Endometrium (tissue), 2 donors: ENCODE measurements at regions not wholly inside any gene's neighbourhood (a gene's known extent, or its start where the extent isn't known, plus 50 kb on each side); places are given as distances from the start of the nearest gene placed in this dataset.
"Not testable (repeated sequence)": the region's sequence is repeated elsewhere in the genome, so short reads cannot be mapped to it uniquely, and the experiment has no call there.

Experiments used
- FAIRE-seq: peaks from 2 replicates; lab custom pipeline; 2012; peaks lifted over from hg19 to GRCh38; lab: Jason Lieb, UNC
- donor health status: control.
- donor health status: control.

- FAIRE-seq: no peak
Measured at GRCh38 chr13:46498650-46499049, 54.3 kb upstream of the LRCH1 start.

- FAIRE-seq: no peak
Measured at GRCh38 chr13:46496086-46496485, 56.9 kb upstream of the LRCH1 start.

- FAIRE-seq: peak; percentile 72
Measured at GRCh38 chr13:46495651-46496050, 57.3 kb upstream of the LRCH1 start.

- FAIRE-seq: no peak
Measured at GRCh38 chr13:46495066-46495465, 57.9 kb upstream of the LRCH1 start.

GRCh38 chr13:46492946-46493345 is 60.0 kb upstream of the LRCH1 start:
- peak; percentile 96 for FAIRE-seq

GRCh38 chr13:46491641-46492040 is 61.3 kb upstream of the LRCH1 start:
- FAIRE-seq: no peak

- FAIRE-seq: peak; percentile 4
Measured at GRCh38 chr13:46490713-46491112, 62.3 kb upstream of the LRCH1 start.

GRCh38 chr13:46490129-46490528 is 62.8 kb upstream of the LRCH1 start:
- no peak for FAIRE-seq

GRCh38 chr13:46489586-46490023 is 63.4 kb upstream of the LRCH1 start:
- no peak for FAIRE-seq

- FAIRE-seq: no peak
Measured at GRCh38 chr13:46487748-46488147, 65.2 kb upstream of the LRCH1 start.

GRCh38 chr13:46486270-46486669 is 66.7 kb upstream of the LRCH1 start:
- no peak for FAIRE-seq

GRCh38 chr13:46484561-46484960 is 68.4 kb upstream of the LRCH1 start:
- FAIRE-seq: no peak

GRCh38 chr13:46481166-46481565 is 71.8 kb upstream of the LRCH1 start:
- no peak for FAIRE-seq

- FAIRE-seq: no peak
Measured at GRCh38 chr13:46480131-46480530, 72.8 kb upstream of the LRCH1 start.

GRCh38 chr13:46479691-46480090 is 73.3 kb upstream of the LRCH1 start:
- no peak for FAIRE-seq

GRCh38 chr13:46479283-46479682 is 73.7 kb upstream of the LRCH1 start:
- no peak for FAIRE-seq

- peak; percentile 76 for FAIRE-seq
Measured at GRCh38 chr13:46478651-46479050, 74.3 kb upstream of the LRCH1 start.

- FAIRE-seq: no peak
Measured at GRCh38 chr13:46476174-46476573, 76.8 kb upstream of the LRCH1 start.

GRCh38 chr13:46475541-46475991 is 77.4 kb upstream of the LRCH1 start:
- peak; percentile 96 for FAIRE-seq

- no peak for FAIRE-seq
Measured at GRCh38 chr13:46473806-46474205, 79.2 kb upstream of the LRCH1 start.

- FAIRE-seq: no peak
Measured at GRCh38 chr13:46472384-46472783, 80.6 kb upstream of the LRCH1 start.

- FAIRE-seq: not testable (repeated sequence)
Measured at GRCh38 chr13:46469699-46470098, 82.6 kb upstream of the RUBCNL start.

- no peak for FAIRE-seq
Measured at GRCh38 chr13:46468570-46469463, 81.8 kb upstream of the RUBCNL start.

- not testable (repeated sequence) for FAIRE-seq
Measured at GRCh38 chr13:46467694-46468093, 80.6 kb upstream of the RUBCNL start.
